ENCODE measurements at regions not wholly inside any gene's neighbourhood (a gene's known extent, or its start where the extent isn't known, plus 50 kb on each side); places are given as distances from the start of the nearest gene placed in this dataset.

- TF ChIP-seq, protein P1, sequence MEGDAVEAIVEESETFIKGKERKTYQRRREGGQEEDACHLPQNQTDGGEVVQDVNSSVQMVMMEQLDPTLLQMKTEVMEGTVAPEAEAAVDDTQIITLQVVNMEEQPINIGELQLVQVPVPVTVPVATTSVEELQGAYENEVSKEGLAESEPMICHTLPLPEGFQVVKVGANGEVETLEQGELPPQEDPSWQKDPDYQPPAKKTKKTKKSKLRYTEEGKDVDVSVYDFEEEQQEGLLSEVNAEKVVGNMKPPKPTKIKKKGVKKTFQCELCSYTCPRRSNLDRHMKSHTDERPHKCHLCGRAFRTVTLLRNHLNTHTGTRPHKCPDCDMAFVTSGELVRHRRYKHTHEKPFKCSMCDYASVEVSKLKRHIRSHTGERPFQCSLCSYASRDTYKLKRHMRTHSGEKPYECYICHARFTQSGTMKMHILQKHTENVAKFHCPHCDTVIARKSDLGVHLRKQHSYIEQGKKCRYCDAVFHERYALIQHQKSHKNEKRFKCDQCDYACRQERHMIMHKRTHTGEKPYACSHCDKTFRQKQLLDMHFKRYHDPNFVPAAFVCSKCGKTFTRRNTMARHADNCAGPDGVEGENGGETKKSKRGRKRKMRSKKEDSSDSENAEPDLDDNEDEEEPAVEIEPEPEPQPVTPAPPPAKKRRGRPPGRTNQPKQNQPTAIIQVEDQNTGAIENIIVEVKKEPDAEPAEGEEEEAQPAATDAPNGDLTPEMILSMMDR (IDR thresholded peaks at IDR 0.05; ENCODE audit: insufficient read depth, low read length): no peak
- TF ChIP-seq GABPA (IDR thresholded peaks at IDR 0.05; ENCODE audit: low read depth): no peak
Measured at GRCh38 chr10:120349069-120349468, 108.0 kb upstream of the PLPP4 start.

Measured in HL-60 (cell line).